Hepatocyte (in vitro differentiated cells): ENCODE measurements at regions not wholly inside any gene's neighbourhood (a gene's known extent, or its start where the extent isn't known, plus 50 kb on each side); places are given as distances from the start of the nearest gene placed in this dataset.

Experiments
- DNase-seq: peaks from one replicate; pipeline ENCODE4 v3.0.0-alpha.2; 2016; ENCODE audit warnings: low spot score
- H2AFZ ChIP-seq: fragments of 200-600 bp; sonication (generic); 2 replicates; pipeline ENCODE4 v1.6.0; 2016; ENCODE audit warnings: antibody characterized with exemption, mild to moderate bottlenecking
- H3K27ac ChIP-seq: fragments of 200-600 bp; sonication (generic); 2 replicates; pipeline ENCODE4 v1.5.1; 2016; ENCODE audit warnings: mild to moderate bottlenecking
- H3K27me3 ChIP-seq: fragments of 200-600 bp; sonication (generic); 2 replicates; pipeline ENCODE4 v1.6.1; 2016
- H3K36me3 ChIP-seq: fragments of 200-600 bp; sonication (generic); replicated peaks from 2 replicates; pipeline ENCODE4 v1.5.1; 2016; ENCODE audit warnings: low read depth; ENCODE audit not compliant: insufficient read depth
- H3K4me1 ChIP-seq: fragments of 200-600 bp; sonication (generic); 2 replicates; pipeline ENCODE4 v1.5.1; 2016; ENCODE audit warnings: mild to moderate bottlenecking, moderate library complexity; ENCODE audit not compliant: insufficient read depth
- H3K4me2 ChIP-seq: fragments of 200-600 bp; sonication (generic); 2 replicates; pipeline ENCODE4 v1.6.0; 2016
- H3K4me3 ChIP-seq: fragments of 200-600 bp; sonication (generic); 2 replicates; pipeline ENCODE4 v1.5.1; 2016; ENCODE audit warnings: mild to moderate bottlenecking
- H3K79me2 ChIP-seq: fragments of 200-600 bp; sonication (generic); 2 replicates; pipeline ENCODE4 v1.6.0; 2017; ENCODE audit warnings: mild to moderate bottlenecking
- H3K9me2 ChIP-seq: fragments of 200-600 bp; sonication (generic); replicated peaks from 2 replicates; pipeline ENCODE4 v1.6.0; 2017; ENCODE audit warnings: mild to moderate bottlenecking; ENCODE audit not compliant: insufficient read depth
- H3K9me3 ChIP-seq: fragments of 200-600 bp; sonication (generic); 2 replicates; pipeline ENCODE4 v1.5.1; 2016; ENCODE audit warnings: low read depth, mild to moderate bottlenecking
- H4K20me1 ChIP-seq: fragments of 200-600 bp; sonication (generic); 2 replicates; pipeline ENCODE4 v1.6.0; 2016; ENCODE audit warnings: mild to moderate bottlenecking; ENCODE audit not compliant: insufficient read depth, poor library complexity, severe bottlenecking
- EZH2 ChIP-seq: fragments of 200-600 bp; sonication (generic); IDR thresholded peaks from 2 replicates; pipeline ENCODE4 v1.6.1; 2016; ENCODE audit warnings: antibody characterized with exemption, mild to moderate bottlenecking, borderline replicate concordance
- EZH2phosphoT487 ChIP-seq: fragments of 200-600 bp; sonication (generic); IDR thresholded peaks from one replicate; pipeline ENCODE4 v1.6.1; 2018; ENCODE audit warnings: antibody characterized with exemption, mild to moderate bottlenecking, low read depth, moderate library complexity; ENCODE audit not compliant: unreplicated experiment, severe bottlenecking
- WGBS: methylation state at CpG from one replicate; pipeline ENCODE4 v1.1.6; 2016; ENCODE audit warnings: low lambda C conversion rate; ENCODE audit errors: missing lambda C conversion rate; 5-methylcytosine and 5-hydroxymethylcytosine counted together
- TF ChIP-seq, protein P1 (sequence below): fragments of 200-600 bp; sonication (generic); IDR thresholded peaks from 2 replicates; pipeline ENCODE4 v1.5.1; 2016; ENCODE audit warnings: antibody characterized with exemption, mild to moderate bottlenecking; ENCODE audit not compliant: poor library complexity

DNA sequence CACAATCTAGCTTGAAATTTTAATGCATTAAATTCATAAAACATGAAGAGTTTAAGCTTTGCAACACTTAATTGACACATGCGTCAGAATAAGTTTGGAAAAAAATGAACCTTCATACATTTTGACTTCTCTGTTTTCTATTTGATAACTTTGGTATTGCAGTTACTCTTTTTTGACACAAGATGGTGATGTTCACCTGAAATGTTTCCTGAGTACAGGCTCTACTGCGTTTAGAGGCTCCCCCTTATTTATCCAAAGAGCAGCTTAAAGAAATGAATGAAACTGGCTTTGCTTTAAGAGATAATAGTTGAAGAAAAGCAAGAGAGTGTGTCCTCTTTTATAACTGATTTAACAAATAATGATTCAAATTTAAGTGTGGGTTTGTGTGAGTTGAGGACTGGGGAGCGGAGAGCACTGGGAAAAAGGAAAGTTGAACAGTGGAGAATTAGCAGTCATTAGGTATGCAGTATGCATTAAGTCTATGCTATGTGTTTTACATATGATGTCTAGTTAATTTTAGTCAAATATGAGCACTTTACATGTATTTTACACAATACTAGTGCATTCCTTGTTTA is 180.6 kb upstream of the NUDT6 start:
- TF ChIP-seq, protein P1, sequence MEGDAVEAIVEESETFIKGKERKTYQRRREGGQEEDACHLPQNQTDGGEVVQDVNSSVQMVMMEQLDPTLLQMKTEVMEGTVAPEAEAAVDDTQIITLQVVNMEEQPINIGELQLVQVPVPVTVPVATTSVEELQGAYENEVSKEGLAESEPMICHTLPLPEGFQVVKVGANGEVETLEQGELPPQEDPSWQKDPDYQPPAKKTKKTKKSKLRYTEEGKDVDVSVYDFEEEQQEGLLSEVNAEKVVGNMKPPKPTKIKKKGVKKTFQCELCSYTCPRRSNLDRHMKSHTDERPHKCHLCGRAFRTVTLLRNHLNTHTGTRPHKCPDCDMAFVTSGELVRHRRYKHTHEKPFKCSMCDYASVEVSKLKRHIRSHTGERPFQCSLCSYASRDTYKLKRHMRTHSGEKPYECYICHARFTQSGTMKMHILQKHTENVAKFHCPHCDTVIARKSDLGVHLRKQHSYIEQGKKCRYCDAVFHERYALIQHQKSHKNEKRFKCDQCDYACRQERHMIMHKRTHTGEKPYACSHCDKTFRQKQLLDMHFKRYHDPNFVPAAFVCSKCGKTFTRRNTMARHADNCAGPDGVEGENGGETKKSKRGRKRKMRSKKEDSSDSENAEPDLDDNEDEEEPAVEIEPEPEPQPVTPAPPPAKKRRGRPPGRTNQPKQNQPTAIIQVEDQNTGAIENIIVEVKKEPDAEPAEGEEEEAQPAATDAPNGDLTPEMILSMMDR, result peak; percentile 79
- no peak for TF ChIP-seq EZH2phosphoT487
- Histone ChIP-seq H3K9me2 (no peaks in the 10 kb centered on the region), H2AFZ (no peak overlapping the region), H3K36me3 (no peaks in the 10 kb centered on the region), H3K27ac (no peak overlapping the region), H3K27me3 (no peaks in the 10 kb centered on the region), H4K20me1 (no peaks in the 10 kb centered on the region), H3K4me2 (no peak overlapping the region), H3K4me1 (peaks cover 12% of the 10 kb centered on the region), H3K9me3 (no peaks in the 10 kb centered on the region), H3K4me3 (no peak overlapping the region), H3K79me2 (no peaks in the 10 kb centered on the region)
- 56% methylated on average over 3 of the region's 3 CpGs for WGBS
- peak; percentile 40 for DNase-seq

DNA sequence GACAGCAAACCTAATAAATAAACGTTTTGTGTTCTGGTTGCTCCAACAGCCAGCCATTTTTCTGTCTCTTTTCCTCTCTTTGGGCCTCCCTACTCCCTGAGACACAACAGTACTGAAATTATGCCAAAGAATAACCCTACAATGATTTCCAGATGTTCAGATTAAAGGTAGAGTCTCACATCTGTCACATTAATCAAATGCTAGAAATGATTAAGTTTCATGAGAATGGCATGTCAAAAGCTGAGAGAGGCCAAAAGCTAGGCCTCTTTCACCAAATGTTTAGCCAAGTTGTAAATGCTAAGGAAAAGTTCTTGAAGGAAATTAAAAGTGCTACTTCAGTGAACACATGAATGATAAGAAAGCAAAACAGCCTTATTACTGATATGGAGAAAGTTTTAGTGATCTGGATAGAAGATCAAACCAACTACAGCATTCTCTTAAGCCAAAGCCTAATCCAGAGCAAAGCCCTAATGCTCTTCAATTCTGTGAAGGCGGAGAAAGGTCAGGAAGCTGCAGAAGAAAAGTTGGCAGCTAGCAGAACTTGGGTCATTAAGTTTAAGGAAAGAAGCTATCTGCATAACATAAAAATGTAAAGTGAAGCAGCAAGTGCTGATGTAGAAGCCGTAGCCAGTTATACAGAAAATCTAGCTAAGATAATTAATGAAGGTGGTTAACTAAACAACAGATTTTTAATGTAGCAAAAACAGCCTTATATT is 182.1 kb upstream of the NUDT6 start:
- Histone ChIP-seq H3K27me3 (no peaks in the 10 kb centered on the region), H3K36me3 (no peaks in the 10 kb centered on the region), H3K4me1 (peaks cover 12% of the 10 kb centered on the region), H4K20me1 (no peaks in the 10 kb centered on the region), H3K4me3 (no peak overlapping the region), H3K79me2 (no peaks in the 10 kb centered on the region), H3K9me3 (no peaks in the 10 kb centered on the region), H3K4me2 (no peak overlapping the region), H3K27ac (no peak overlapping the region), H3K9me2 (no peaks in the 10 kb centered on the region), H2AFZ (no peak overlapping the region)
- no peak for DNase-seq
- TF ChIP-seq, protein P1, result no peak
- TF ChIP-seq EZH2phosphoT487 (no peak), EZH2 (no peak)
- WGBS, result 59% methylated on average over 3 of the region's 3 CpGs

DNA sequence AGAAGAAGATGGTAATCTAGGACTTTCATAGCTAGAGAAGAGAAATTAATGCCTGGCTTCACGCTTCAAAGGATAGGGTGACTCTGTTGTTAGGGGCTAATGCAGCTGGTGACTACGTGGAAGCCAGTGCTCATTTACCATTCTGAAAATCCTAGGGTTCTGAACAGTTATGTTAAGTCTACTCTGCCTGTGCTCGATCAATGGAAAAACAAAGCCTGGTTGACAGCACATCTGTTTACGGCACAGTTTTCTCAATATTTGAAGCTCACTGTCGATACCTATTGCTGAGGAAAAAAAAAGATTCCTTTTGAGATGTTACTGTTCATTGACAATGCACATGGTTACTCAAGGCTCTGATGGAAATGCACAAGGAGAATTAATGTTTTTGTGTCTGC is 182.6 kb upstream of the NUDT6 start:
- Histone ChIP-seq H3K4me2 (no peak overlapping the region), H2AFZ (no peak overlapping the region), H3K27ac (no peak overlapping the region), H3K9me3 (no peaks in the 10 kb centered on the region), H3K27me3 (no peaks in the 10 kb centered on the region), H4K20me1 (no peaks in the 10 kb centered on the region), H3K4me3 (no peak overlapping the region), H3K79me2 (no peaks in the 10 kb centered on the region), H3K9me2 (no peaks in the 10 kb centered on the region), H3K4me1 (peaks cover 12% of the 10 kb centered on the region), H3K36me3 (no peaks in the 10 kb centered on the region)
- 69% methylated on average over 5 of the region's 5 CpGs for WGBS
- no peak for DNase-seq
- TF ChIP-seq, protein P1, result no peak
- TF ChIP-seq EZH2, result no peak

DNA sequence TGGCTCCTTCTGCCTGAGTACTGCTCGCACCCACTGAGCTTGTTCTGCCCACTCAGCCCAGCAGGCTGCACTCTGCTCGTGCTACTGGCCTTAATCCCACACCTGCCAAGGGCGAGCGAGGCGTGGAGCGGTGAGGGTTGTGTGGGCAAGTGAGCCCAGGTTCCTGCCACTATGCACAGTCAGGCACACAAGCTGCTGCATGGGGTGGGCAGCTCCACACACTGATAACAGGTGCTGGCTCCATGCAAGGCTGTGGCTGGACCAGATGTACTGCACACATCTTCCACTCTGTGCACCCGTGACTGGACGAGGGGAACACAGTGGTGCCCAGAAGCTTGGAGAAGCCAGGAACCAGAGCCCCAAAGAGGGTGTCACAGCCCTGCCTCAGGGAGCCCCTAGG is 184.3 kb upstream of the NUDT6 start:
- Histone ChIP-seq H3K79me2 (no peaks in the 10 kb centered on the region), H3K4me3 (no peak overlapping the region), H3K9me2 (no peaks in the 10 kb centered on the region), H3K9me3 (no peaks in the 10 kb centered on the region), H3K4me1 (peaks cover 12% of the 10 kb centered on the region), H3K27me3 (no peaks in the 10 kb centered on the region), H3K27ac (no peak overlapping the region), H3K36me3 (no peaks in the 10 kb centered on the region), H3K4me2 (no peak overlapping the region), H2AFZ (no peak overlapping the region), H4K20me1 (no peaks in the 10 kb centered on the region)
- DNase-seq, result no peak
- 98% methylated on average over 8 of the region's 8 CpGs for WGBS
- TF ChIP-seq, protein P1, result no peak
- TF ChIP-seq EZH2phosphoT487, result no peak
- TF ChIP-seq EZH2, result no peak
